ENCODE measurements at regions not wholly inside any gene's neighbourhood (a gene's known extent, or its start where the extent isn't known, plus 50 kb on each side); places are given as distances from the start of the nearest gene placed in this dataset.

DNA sequence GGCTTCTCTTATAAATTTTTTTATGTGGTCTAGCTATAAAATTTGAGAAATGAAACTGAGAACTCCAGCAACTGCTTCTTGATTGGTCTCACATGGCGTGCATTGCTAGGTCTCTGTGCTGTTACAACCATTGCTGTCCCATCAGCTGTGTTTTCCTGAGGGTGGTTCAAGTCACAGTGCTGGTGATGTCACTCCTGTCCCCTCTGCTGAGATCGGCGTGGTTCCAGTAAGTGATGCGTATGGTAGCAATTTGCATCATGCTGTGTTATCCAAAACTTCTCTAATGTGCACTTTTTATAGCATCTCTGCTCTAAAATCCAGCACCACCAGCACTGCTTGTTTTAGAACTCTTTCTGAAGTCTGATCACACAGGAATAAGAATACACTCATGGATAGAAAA is 112.6 kb upstream of the ZNF608 start:
- no peak for DNase-seq
- no peaks in the 10 kb centered on the region for H3K9me3 ChIP-seq
- no peaks in the 10 kb centered on the region for H3K36me3 ChIP-seq
- no peak overlapping the region for H3K4me3 ChIP-seq
- H3K4me1 ChIP-seq = no peaks in the 10 kb centered on the region
- no peaks in the 10 kb centered on the region for H3K27me3 ChIP-seq
- TF ChIP-seq, protein P1, sequence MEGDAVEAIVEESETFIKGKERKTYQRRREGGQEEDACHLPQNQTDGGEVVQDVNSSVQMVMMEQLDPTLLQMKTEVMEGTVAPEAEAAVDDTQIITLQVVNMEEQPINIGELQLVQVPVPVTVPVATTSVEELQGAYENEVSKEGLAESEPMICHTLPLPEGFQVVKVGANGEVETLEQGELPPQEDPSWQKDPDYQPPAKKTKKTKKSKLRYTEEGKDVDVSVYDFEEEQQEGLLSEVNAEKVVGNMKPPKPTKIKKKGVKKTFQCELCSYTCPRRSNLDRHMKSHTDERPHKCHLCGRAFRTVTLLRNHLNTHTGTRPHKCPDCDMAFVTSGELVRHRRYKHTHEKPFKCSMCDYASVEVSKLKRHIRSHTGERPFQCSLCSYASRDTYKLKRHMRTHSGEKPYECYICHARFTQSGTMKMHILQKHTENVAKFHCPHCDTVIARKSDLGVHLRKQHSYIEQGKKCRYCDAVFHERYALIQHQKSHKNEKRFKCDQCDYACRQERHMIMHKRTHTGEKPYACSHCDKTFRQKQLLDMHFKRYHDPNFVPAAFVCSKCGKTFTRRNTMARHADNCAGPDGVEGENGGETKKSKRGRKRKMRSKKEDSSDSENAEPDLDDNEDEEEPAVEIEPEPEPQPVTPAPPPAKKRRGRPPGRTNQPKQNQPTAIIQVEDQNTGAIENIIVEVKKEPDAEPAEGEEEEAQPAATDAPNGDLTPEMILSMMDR (IDR thresholded peaks at IDR 0.05) = no peak
- TF ChIP-seq POLR2A (IDR thresholded peaks at IDR 0.05) = no peak
- intact Hi-C loops (cut with DNase I; ENCODE audit: low total_unique reads) = no loop called here
- H3K27ac ChIP-seq = no peak overlapping the region

DNA sequence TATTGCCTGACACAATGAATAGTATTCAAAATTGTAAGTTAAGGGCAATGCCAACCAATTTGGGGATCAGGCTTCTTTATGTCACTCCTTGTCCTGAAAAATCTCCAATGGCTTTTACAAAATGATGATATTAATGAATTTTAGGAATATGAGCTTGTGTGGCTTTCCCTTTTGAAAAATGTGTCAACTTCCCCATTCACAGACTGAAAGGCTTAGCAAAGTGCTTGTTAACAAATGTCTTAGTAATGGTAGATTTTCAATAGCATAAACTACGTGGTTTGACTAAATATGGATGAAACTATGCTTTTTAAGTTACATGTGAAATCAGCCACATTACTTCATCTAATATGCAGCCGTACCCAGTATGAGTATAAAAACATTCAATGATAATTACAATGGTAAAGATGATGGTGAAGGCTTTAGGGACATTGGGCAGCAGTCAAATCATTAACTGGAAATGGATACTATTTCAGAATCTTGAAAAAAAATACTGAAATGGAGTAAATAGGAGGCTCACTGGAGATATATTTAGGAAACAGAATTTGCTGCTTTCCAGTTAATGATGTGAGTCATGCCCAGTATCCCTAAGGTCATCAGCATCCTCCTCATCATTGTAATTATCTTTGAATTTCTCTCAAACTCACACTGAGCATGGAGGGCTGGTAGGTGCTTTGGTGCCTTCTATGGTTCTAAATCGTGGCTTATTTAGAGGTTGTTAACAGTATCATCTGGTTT is 113.3 kb upstream of the ZNF608 start:
- Histone ChIP-seq H3K36me3 (no peaks in the 10 kb centered on the region), H3K9me3 (no peaks in the 10 kb centered on the region), H3K27me3 (no peaks in the 10 kb centered on the region), H3K27ac (no peak overlapping the region), H3K4me1 (no peaks in the 10 kb centered on the region), H3K4me3 (no peak overlapping the region)
- intact Hi-C loops (cut with DNase I; ENCODE audit: low total_unique reads) = no loop called here
- TF ChIP-seq, protein P1 (IDR thresholded peaks at IDR 0.05) = no peak
- TF ChIP-seq POLR2A (IDR thresholded peaks at IDR 0.05) = no peak
- DNase-seq = no peak

DNA sequence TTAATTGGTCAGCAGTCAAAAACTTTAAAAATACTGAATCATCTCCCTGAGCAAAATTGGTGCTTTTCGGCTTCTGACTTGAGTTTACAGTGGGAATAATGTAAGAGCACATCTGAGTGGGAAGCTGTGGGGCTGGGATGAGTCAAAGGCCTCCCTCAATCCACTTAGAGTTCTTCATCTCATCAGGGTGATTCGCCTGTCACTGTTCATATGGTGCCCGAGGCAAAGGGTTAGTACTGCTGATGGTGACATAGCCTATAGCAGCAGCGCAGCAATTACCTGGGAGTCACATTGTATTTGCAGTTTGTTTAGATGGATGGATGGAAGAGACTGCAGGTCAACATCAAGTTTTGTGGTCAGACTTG is 113.8 kb upstream of the ZNF608 start:
- no peak for DNase-seq
- no peaks in the 10 kb centered on the region for H3K36me3 ChIP-seq
- H3K27me3 ChIP-seq = no peaks in the 10 kb centered on the region
- H3K27ac ChIP-seq = no peak overlapping the region
- intact Hi-C loops (cut with DNase I; ENCODE audit: low total_unique reads) = no loop called here
- H3K4me3 ChIP-seq = no peak overlapping the region
- H3K4me1 ChIP-seq = no peaks in the 10 kb centered on the region
- TF ChIP-seq POLR2A (IDR thresholded peaks at IDR 0.05) = no peak
- TF ChIP-seq, protein P1 (IDR thresholded peaks at IDR 0.05) = no peak
- no peaks in the 10 kb centered on the region for H3K9me3 ChIP-seq

DNA sequence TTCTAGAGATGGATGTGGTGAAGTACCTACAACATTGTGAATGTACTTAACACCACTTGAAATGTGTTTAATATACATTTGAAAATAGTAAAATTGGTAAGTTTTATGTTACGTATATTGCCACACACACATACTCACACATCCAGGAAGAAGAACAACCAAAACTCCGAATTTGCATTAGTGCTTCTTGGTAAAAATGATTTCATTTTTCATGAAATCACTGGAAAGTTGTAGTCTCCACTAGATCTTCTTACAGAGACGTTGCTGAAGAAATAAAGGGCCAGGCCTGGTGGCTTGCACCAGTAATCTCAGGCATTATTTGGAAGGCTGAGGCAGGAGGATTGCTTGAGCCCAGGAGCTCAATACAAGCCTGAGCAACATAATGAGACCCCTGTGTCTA is 118.6 kb upstream of the ZNF608 start:
- Histone ChIP-seq H3K4me3 (no peak overlapping the region), H3K27ac (peak overlapping the region; percentile 53 to 60), H3K4me1 (peaks cover 0 to 9% of the 10 kb centered on the region in 2 donors), H3K36me3 (no peaks in the 10 kb centered on the region), H3K27me3 (no peaks in the 10 kb centered on the region), H3K9me3 (no peaks in the 10 kb centered on the region)
- intact Hi-C loops (cut with DNase I; ENCODE audit: low total_unique reads) = no loop called here
- TF ChIP-seq POLR2A (IDR thresholded peaks at IDR 0.05) = no peak
- TF ChIP-seq, protein P1 (IDR thresholded peaks at IDR 0.05) = no peak
- DNase-seq = no peak

DNA sequence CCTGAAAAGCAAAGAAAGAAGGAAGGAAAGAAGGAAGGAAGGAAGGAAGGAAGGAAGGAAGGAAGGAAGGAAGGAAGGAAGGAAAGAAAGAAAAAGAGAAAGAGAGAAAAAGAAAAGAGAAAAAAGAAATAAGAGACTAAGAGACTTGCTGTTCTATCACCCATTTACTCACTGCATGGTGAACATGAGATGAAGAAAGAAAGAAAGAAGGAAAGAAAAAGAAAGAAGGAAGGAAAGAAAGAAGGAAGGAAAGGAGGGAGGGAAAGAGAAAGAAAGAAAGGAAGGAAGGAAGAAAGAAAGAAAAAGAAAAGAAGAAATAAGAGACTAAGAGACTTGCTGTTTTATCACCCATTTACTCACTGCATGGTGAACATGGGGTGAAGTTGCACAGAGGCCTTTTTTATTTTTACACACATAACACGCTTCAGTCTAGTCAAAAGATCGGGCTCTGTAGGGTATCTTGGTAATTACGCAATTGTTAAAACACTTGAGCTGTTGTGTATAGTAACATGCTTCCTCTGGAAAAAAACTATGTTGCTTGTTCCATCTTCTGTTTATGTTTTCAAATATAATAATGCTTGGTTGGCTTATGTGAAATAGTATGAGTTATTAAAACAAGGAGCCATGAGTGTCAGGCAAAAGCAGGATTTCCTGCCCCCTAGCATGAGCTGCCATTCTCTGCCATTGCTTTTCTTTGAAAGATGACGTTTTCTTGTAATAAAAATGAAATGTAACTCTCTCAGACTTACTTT is 119.3 kb upstream of the ZNF608 start:
- Histone ChIP-seq H3K27ac (peak overlapping the region; percentile 53 to 60), H3K27me3 (no peaks in the 10 kb centered on the region), H3K36me3 (no peaks in the 10 kb centered on the region), H3K4me1 (peaks cover 0 to 9% of the 10 kb centered on the region in 2 donors), H3K4me3 (peak overlapping the region in 1 of 2 donors; percentile 10), H3K9me3 (no peaks in the 10 kb centered on the region)
- intact Hi-C loops (cut with DNase I; ENCODE audit: low total_unique reads) = no loop called here
- TF ChIP-seq POLR2A (IDR thresholded peaks at IDR 0.05) = no peak
- TF ChIP-seq, protein P1 (IDR thresholded peaks at IDR 0.05) = peak in 1 of 4 experiments; percentile 5
- DNase-seq = no peak
